ENCODE measurements at regions not wholly inside any gene's neighbourhood (a gene's known extent, or its start where the extent isn't known, plus 50 kb on each side); places are given as distances from the start of the nearest gene placed in this dataset.

DNA sequence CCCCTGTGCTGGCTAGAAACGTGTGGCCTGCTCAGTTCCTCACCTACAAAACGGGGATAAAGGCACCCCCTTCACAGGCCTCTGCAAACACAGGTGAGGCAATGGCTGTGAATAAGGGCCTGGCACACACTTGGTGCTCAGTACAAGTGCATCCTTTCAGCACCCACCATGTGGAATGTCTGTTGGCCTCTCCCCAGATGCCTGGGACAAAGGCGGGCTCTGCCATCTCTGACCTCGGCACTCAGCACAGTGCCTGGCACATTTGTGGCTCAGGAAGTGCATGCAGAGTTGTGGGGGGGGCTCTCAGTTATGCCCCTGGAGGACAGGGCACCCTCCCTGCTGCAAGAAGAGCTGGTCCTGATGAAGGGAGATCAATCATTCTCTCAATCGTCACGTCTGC lies 224.6 kb upstream of the RAB6C start:
- H3K9me2 ChIP-seq (replicated peaks; ENCODE audit: insufficient read depth, low read length) = no peaks in the 10 kb centered on the region
- H3K9ac ChIP-seq (ENCODE audit: low read length) = no peak overlapping the region
- H3K36me3 ChIP-seq (replicated peaks; ENCODE audit: insufficient read depth, low read length) = no peaks in the 10 kb centered on the region
- no peaks in the 10 kb centered on the region for H3F3A ChIP-seq (ENCODE audit: insufficient read depth, low read length)
- H3K9me3 ChIP-seq (replicated peaks; ENCODE audit: insufficient read depth, low read length) = no peaks in the 10 kb centered on the region
- no peaks in the 10 kb centered on the region for H3K27me3 ChIP-seq (replicated peaks; ENCODE audit: insufficient read depth, low read length)
- H4K20me1 ChIP-seq (ENCODE audit: insufficient read depth, low read length) = no peaks in the 10 kb centered on the region
- H3K4me3 ChIP-seq (ENCODE audit: low read length) = no peak overlapping the region
- 0 out of 2 replicates have a peak, but pooled peaks cover 4% of the 10 kb centered on the region for H3K4me1 ChIP-seq (ENCODE audit: low read length)
- H2AFZ ChIP-seq (ENCODE audit: low read length) = no peak overlapping the region
- no peak overlapping the region for H3K4me2 ChIP-seq (ENCODE audit: low read depth, low read length)
- no peak for DNase-seq
- H3K27ac ChIP-seq (ENCODE audit: low read length) = no peak overlapping the region
- H3K79me2 ChIP-seq (ENCODE audit: low read length) = no peaks in the 10 kb centered on the region
- no peak for TF ChIP-seq EZH2phosphoT487 (IDR thresholded peaks at IDR 0.05; ENCODE audit: low read length)
- TF ChIP-seq, protein P1, sequence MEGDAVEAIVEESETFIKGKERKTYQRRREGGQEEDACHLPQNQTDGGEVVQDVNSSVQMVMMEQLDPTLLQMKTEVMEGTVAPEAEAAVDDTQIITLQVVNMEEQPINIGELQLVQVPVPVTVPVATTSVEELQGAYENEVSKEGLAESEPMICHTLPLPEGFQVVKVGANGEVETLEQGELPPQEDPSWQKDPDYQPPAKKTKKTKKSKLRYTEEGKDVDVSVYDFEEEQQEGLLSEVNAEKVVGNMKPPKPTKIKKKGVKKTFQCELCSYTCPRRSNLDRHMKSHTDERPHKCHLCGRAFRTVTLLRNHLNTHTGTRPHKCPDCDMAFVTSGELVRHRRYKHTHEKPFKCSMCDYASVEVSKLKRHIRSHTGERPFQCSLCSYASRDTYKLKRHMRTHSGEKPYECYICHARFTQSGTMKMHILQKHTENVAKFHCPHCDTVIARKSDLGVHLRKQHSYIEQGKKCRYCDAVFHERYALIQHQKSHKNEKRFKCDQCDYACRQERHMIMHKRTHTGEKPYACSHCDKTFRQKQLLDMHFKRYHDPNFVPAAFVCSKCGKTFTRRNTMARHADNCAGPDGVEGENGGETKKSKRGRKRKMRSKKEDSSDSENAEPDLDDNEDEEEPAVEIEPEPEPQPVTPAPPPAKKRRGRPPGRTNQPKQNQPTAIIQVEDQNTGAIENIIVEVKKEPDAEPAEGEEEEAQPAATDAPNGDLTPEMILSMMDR (IDR thresholded peaks at IDR 0.05; ENCODE audit: low read length) = no peak
- TF ChIP-seq EZH2 (optimal IDR thresholded peaks at IDR 0.05; ENCODE audit: low read depth, low read length) = no peak

DNA sequence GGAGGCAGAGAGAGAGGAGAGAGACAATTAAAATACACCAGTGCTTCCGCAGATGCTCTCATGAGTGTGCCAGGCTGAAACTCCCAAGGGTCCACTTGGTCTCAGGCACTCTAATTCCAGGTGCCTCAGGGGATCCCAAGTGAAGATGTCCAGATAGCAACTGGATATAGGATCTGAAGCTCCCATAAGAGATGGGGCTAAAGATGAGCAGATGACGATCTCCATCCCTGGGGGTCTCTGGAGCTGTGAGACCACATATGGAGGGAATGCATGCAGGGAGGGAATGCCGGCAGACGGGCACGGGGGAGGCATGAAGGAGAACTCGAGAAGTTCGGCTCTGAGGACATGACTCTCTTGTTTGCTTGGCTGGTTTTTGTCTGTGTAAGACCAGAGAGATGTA lies 223.7 kb upstream of the RAB6C start:
- no peak overlapping the region for H3K27ac ChIP-seq (ENCODE audit: low read length)
- no peaks in the 10 kb centered on the region for H3K79me2 ChIP-seq (ENCODE audit: low read length)
- H3K36me3 ChIP-seq (replicated peaks; ENCODE audit: insufficient read depth, low read length) = no peaks in the 10 kb centered on the region
- no peak for DNase-seq
- no peaks in the 10 kb centered on the region for H3F3A ChIP-seq (ENCODE audit: insufficient read depth, low read length)
- no peak overlapping the region for H2AFZ ChIP-seq (ENCODE audit: low read length)
- H3K9me2 ChIP-seq (replicated peaks; ENCODE audit: insufficient read depth, low read length) = no peaks in the 10 kb centered on the region
- H3K4me1 ChIP-seq (ENCODE audit: low read length) = 0 out of 2 replicates have a peak, but pooled peaks cover 4% of the 10 kb centered on the region
- H3K27me3 ChIP-seq (replicated peaks; ENCODE audit: insufficient read depth, low read length) = no peaks in the 10 kb centered on the region
- no peak for TF ChIP-seq EZH2 (optimal IDR thresholded peaks at IDR 0.05; ENCODE audit: low read depth, low read length)
- TF ChIP-seq, protein P1 (IDR thresholded peaks at IDR 0.05; ENCODE audit: low read length) = no peak
- TF ChIP-seq EZH2phosphoT487 (IDR thresholded peaks at IDR 0.05; ENCODE audit: low read length) = no peak
- H3K9ac ChIP-seq (ENCODE audit: low read length) = no peak overlapping the region
- H3K4me3 ChIP-seq (ENCODE audit: low read length) = no peak overlapping the region
- H3K9me3 ChIP-seq (replicated peaks; ENCODE audit: insufficient read depth, low read length) = no peaks in the 10 kb centered on the region
- H3K4me2 ChIP-seq (ENCODE audit: low read depth, low read length) = no peak overlapping the region
- no peaks in the 10 kb centered on the region for H4K20me1 ChIP-seq (ENCODE audit: insufficient read depth, low read length)

DNA sequence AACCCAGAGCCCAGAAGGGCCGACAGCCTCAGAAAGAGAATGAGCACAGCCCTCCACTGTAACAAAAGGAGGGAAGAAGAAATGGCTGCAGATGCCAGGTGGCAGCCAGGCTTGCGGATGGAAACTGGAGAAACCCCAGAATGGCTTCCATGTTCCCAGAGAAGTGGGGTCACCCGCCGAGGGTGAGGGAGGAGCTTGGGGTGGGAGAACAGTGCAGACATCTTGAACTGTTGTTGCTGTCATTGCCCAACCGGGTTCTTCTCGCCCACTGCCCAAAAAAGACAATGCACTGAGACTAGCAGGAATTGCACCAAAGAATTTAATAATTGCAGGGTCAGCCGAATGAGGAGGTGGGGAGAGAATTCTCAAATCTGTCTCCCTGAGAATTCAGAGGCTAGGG lies 223.2 kb upstream of the RAB6C start:
- H3K4me1 ChIP-seq (ENCODE audit: low read length) = 0 out of 2 replicates have a peak, but pooled peaks cover 4% of the 10 kb centered on the region
- no peaks in the 10 kb centered on the region for H3K9me2 ChIP-seq (replicated peaks; ENCODE audit: insufficient read depth, low read length)
- no peaks in the 10 kb centered on the region for H3F3A ChIP-seq (ENCODE audit: insufficient read depth, low read length)
- no peaks in the 10 kb centered on the region for H3K27me3 ChIP-seq (replicated peaks; ENCODE audit: insufficient read depth, low read length)
- TF ChIP-seq EZH2phosphoT487 (IDR thresholded peaks at IDR 0.05; ENCODE audit: low read length) (no peak), EZH2 (optimal IDR thresholded peaks at IDR 0.05; ENCODE audit: low read depth, low read length) (no peak)
- TF ChIP-seq, protein P1 (IDR thresholded peaks at IDR 0.05; ENCODE audit: low read length) = no peak
- no peak overlapping the region for H3K9ac ChIP-seq (ENCODE audit: low read length)
- H3K79me2 ChIP-seq (ENCODE audit: low read length) = no peaks in the 10 kb centered on the region
- H3K4me2 ChIP-seq (ENCODE audit: low read depth, low read length) = no peak overlapping the region
- H3K27ac ChIP-seq (ENCODE audit: low read length) = no peak overlapping the region
- DNase-seq = no peak
- no peaks in the 10 kb centered on the region for H4K20me1 ChIP-seq (ENCODE audit: insufficient read depth, low read length)
- no peak overlapping the region for H3K4me3 ChIP-seq (ENCODE audit: low read length)
- H2AFZ ChIP-seq (ENCODE audit: low read length) = no peak overlapping the region
- no peaks in the 10 kb centered on the region for H3K36me3 ChIP-seq (replicated peaks; ENCODE audit: insufficient read depth, low read length)
- no peaks in the 10 kb centered on the region for H3K9me3 ChIP-seq (replicated peaks; ENCODE audit: insufficient read depth, low read length)
